HG02840 (cell line): ENCODE measurements at regions not wholly inside any gene's neighbourhood (a gene's known extent, or its start where the extent isn't known, plus 50 kb on each side); places are given as distances from the start of the nearest gene placed in this dataset.
"Not testable (repeated sequence)": the region's sequence is repeated elsewhere in the genome, so short reads cannot be mapped to it uniquely, and the experiment has no call there.

ENCODE experiments used
- ATAC-seq: cut with Tn5 transposase; IDR thresholded peaks from one replicate; pipeline ENCODE4 v1.9.1; 2021; ENCODE audit warnings: mild to moderate bottlenecking, moderate library complexity, moderate number of reproducible peaks; ENCODE audit not compliant: unreplicated experiment, low FRiP score

DNA sequence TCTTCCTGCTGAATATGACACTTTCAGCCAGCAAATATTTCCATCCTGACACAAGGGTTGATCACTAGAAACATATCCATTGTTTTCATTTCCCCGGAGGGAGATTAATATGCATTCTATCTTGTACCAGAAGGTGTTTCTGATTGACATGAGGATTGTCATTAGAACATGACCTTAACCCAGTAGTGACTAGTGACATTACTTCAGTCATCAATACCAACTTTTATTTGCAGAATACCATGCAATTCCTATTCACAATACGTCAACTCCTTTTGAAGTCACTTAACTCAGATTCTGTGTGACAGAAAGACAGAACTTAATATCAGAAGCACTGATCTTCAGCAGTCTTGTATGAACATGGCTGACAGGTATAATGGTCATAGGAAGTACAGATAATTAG is 1108.9 kb upstream of the CRIM1 start:
- no peak for ATAC-seq

DNA sequence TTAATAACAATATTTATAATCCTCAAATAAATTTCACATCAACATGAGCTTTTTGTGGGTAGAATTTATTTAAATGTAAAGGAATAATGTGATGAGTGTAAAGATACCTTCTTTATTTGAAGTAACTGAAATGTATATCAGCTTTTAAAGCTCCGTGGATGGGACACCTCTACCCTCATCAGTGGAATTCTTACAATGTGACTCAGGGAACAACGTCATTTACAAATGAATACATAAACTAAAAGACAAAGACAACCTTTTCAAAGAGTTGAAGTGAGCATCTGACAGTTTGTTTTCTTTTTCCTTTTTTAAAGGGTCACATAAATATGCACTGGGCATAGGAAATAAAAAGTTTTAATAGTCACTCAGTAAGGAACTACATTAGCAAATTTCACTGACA is 1127.0 kb upstream of the CRIM1 start:
- ATAC-seq: no peak

GRCh38 chr2:35220461-35220860 is 1135.1 kb upstream of the CRIM1 start:
- no peak for ATAC-seq

DNA sequence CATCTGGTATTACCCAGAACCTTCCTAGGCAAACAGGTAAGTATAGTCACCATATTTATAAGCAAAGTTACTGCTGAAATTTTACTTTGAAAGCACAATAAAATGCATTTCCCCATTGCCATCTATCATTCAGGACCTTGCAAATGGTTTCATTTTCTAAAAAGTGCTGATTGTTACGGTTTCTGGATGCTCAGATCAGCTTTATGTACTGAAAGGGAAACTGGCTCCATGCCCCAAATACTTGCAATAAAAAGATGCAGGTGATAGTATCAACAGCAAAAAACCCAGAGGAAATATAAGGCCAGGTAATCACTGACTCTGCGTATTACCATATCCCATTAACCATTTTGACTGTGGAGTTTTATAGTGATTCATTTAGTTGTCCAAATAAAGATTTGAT is 1150.7 kb upstream of the CRIM1 start:
- ATAC-seq: no peak

DNA sequence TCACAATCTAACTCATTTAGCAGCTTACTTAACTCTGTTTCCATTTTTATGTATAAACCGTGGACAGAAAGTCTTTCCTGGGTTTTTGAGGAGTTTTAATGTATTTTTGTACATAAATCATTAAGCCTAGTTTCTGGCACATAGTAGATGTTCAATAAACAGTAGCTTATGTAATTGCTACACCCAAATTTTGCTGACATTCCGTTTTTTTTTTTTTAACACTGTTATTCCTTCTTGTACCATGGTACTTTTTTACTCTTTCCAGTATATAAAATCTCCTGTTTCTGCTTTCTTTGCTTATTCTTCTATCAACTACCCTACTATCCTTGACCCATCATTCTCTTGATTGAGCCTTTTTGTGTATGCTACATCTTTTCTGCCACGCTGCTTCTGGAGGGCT is 1151.3 kb upstream of the CRIM1 start:
- ATAC-seq: no peak

- ATAC-seq: no peak
Observed at GRCh38 chr2:35199298-35199697, 1156.3 kb upstream of the CRIM1 start.

- no peak for ATAC-seq
Observed at GRCh38 chr2:35185861-35186412, 1169.6 kb upstream of the CRIM1 start.

DNA sequence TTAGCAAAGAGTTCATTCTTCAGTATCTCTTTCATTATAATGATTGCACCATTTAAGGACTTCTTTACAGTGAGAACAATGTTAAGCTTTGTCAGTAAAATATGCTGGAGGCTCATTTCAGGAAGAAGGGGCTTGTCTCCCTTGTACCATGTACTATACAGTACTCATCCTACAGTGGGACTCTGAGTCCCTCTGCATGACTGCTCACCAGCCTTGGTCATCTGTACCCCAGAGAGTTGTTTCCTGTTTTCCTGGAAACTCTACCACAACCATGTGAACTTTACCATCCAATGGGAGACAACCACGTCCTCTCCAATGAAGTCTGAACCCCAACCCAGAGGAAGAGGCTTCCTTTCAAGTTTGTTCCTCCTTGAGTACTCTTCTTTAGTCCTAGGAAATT is 1171.1 kb upstream of the CRIM1 start:
- ATAC-seq: no peak

GRCh38 chr2:35176726-35177125 is 1178.9 kb upstream of the CRIM1 start:
- ATAC-seq: not testable (repeated sequence)

- ATAC-seq: no peak
Observed at GRCh38 chr2:35174845-35175244, 1180.7 kb upstream of the CRIM1 start.

DNA sequence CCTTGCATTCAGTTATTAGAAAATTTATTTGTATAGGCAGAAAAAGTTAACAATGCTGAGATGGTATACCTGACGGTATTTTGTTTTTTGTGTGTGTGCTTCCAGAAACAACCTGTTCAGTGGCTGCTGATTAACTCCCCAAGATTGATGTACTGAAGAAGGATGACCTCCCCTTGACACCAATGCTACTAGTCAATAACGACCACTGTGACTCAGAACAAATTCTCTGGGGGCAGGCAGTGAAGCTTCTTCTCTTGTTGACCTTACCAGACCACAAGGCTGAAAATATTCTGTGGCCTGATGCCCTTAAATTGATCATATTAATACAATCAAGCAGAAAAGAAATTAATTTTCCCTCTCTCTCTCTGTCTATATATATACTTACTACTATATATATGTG is 1182.9 kb upstream of the CRIM1 start:
- no peak for ATAC-seq

DNA sequence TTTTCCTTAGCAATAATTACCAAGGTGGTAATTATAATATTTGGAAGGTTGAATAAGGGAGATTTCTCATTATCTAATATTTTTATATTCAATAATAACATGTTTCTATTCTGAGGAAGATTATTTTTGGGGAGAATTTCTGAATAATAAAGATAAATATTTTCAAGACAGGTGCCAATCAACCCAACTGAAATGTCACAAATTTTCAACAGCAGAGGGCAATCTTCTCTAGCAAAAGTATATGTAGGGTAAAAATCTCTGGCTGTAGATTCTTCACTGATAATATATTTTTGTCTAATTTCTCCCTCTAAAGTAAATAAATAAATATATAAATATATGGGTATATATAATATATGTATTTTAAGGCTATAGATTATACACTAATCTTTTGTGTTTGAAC is 1187.2 kb upstream of the CRIM1 start:
- ATAC-seq: no peak

- ATAC-seq: no peak
Observed at GRCh38 chr2:35163948-35164347, 1191.6 kb upstream of the CRIM1 start.

- ATAC-seq: no peak
Observed at GRCh38 chr2:35160871-35161270, 1194.7 kb upstream of the CRIM1 start.

DNA sequence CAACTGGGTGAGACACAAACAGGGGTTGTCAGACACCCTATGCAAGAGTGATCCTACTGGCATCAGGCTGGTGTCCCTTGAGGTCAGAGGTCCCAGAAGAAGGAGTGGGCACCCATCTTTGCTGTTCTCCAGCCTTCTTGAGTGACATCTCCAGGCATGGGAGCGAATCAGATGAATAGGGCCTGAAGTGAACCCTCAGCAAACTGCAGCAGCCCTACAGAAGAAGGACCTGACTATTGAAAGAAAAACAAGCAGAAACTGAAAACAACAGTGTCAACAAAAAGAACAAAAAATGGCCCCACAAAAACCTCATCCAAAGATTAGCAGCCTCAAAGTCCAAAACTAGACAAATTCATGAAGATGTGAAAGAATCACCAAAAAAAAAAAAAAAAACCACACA is 1229.7 kb upstream of the CRIM1 start:
- ATAC-seq: no peak

- no peak for ATAC-seq
Observed at GRCh38 chr2:35125278-35125677, 1230.3 kb upstream of the CRIM1 start.

DNA sequence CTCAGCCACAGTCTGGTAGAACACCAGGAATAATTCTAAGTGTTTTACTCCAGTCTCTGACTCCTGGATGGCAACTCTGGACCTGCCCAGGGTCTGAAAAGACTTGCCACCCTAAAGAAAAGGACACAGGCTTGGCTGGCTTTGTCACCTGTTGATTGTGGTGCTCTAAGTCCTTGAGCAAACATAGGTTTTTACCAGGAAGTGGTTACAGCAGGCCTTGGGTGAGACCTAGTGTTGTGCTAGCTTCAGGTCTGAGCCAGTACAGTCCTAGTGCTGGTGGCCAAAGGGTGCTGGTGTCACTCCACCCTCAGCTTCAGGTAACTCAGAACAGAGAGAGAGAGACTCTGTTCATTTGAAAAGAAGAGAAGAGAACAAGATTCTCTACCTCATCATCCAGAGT is 1239.4 kb upstream of the CRIM1 start:
- ATAC-seq: no peak

DNA sequence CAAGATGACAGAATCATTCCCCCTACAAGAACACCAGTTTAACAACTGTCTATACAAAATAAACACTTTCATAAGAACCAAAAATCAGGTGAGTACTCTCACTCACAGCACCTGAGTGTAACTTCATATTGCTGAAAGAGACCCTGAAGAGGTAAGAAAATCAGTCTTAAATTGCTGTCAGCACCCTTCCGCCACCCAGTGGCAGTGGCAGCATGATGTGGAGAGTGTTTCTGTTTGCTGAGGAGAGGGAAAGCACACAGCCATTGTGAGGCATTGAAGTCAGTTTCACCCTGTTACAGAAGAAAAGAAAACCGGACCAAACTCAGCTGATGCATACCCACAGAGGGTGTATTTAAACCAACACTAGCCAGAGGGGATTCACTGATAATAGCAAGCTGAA is 1240.8 kb upstream of the CRIM1 start:
- ATAC-seq: no peak

GRCh38 chr2:35112367-35112766 is 1243.2 kb upstream of the CRIM1 start:
- not testable (repeated sequence) for ATAC-seq

DNA sequence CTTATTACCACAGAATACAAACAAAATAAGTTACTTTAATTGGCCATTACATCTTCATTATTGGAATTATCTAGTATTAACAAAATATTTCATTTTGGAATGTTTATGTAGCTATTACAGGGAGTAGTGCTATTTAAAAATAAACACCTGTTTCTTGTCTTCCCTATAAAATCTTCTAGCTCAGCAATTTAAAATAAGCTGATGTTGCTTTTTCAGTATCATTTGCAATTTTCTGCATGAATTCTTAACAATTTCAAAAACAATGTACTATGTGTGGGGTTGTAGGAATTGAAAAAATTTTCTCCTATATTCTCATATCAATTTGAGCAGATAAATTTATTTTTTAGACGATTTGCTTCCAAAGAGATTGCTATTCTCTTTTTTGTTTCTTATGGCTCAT is 1251.3 kb upstream of the CRIM1 start:
- ATAC-seq: no peak

- no peak for ATAC-seq
Observed at GRCh38 chr2:35099342-35099741, 1256.2 kb upstream of the CRIM1 start.

DNA sequence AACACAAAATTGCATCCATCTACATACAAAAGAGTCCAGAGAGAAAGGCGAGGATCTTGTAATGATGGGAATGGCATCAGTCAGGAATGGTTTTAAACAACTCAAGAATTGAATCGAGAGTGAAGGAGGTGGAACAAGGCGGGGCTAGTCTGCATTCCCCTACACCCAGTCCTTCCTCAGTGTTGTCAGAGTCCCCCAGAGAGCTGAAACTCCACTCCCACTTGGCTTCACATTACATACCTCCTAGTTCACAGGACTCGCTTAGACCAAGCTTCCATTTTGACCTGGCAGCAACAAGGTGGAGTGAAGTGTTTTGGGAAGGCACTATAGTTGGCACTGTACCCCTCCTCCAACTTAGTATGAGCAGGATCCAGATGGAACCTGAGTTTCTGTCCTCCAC is 1273.5 kb upstream of the CRIM1 start:
- ATAC-seq: no peak

- ATAC-seq: no peak
Observed at GRCh38 chr2:35081622-35082015, 1274.0 kb upstream of the CRIM1 start.
